Skeletal muscle tissue (tissue), 3 donors: ENCODE measurements at regions not wholly inside any gene's neighbourhood (a gene's known extent, or its start where the extent isn't known, plus 50 kb on each side); places are given as distances from the start of the nearest gene placed in this dataset.
"Not testable (repeated sequence)": the region's sequence is repeated elsewhere in the genome, so short reads cannot be mapped to it uniquely, and the experiment has no call there.

Experiments used
- H3K27ac ChIP-seq: one replicate; pipeline ENCODE4 v1.7.0; 2013; ENCODE audit warnings: mild to moderate bottlenecking, low read depth, low read length, inconsistent platforms
- H3K27me3 ChIP-seq, 3 donors: one replicate each; pipeline ENCODE4 v1.7.0; 2013; ENCODE audit warnings: low read length in 3 of 3; ENCODE audit not compliant: control insufficient read depth in 3 of 3, insufficient read depth in 3 of 3
- H3K36me3 ChIP-seq, 3 donors: one replicate each; pipeline ENCODE4 v1.7.0; 2013; ENCODE audit warnings: low read length in 3 of 3; ENCODE audit not compliant: control insufficient read depth in 3 of 3, insufficient read depth in 3 of 3
- H3K4me1 ChIP-seq, 3 donors: one replicate each; pipeline ENCODE4 v1.7.0; 2013; ENCODE audit warnings: low read length in 3 of 3, mild to moderate bottlenecking in 3 of 3; ENCODE audit not compliant: control insufficient read depth in 3 of 3, insufficient read depth in 3 of 3
- H3K4me3 ChIP-seq, 3 donors: one replicate each; pipeline ENCODE4 v1.7.0; 2013; ENCODE audit warnings: low read length in 3 of 3
- H3K9ac ChIP-seq, 3 donors: one replicate each; pipeline ENCODE4 v1.7.0; 2013; ENCODE audit warnings: low read length in 3 of 3, mild to moderate bottlenecking in 3 of 3, moderate library complexity in 2 of 3, low read depth in 1 of 3
- H3K9me3 ChIP-seq, 3 donors: one replicate each; pipeline ENCODE4 v1.7.0; 2013; ENCODE audit warnings: low read length in 3 of 3; ENCODE audit not compliant: control insufficient read depth in 3 of 3
- donor health status: Osteomylitis.

- H3K4me1 ChIP-seq = no peaks in the 10 kb centered on the region
- H3K4me3 ChIP-seq = no peak overlapping the region
- H3K9ac ChIP-seq = no peak overlapping the region
- H3K9me3 ChIP-seq = peaks cover 0 to 5% (median 0%) of the 10 kb centered on the region in 3 donors
- peaks cover 6 to 21% (median 20%) of the 10 kb centered on the region in 3 donors for H3K27me3 ChIP-seq
- H3K36me3 ChIP-seq = no peaks in the 10 kb centered on the region
- no peak overlapping the region for H3K27ac ChIP-seq
Measured at GRCh38 chr17:45663772-45664171, 120.3 kb upstream of the CRHR1 start.

- Histone ChIP-seq H3K4me3 (no peak overlapping the region), H3K9ac (no peak overlapping the region), H3K36me3 (no peaks in the 10 kb centered on the region), H3K4me1 (no peaks in the 10 kb centered on the region), H3K27ac (no peak overlapping the region), H3K9me3 (peaks cover 0 to 5% (median 0%) of the 10 kb centered on the region in 3 donors), H3K27me3 (peaks cover 6 to 22% (median 21%) of the 10 kb centered on the region in 3 donors)
Measured at GRCh38 chr17:45664921-45665320, 119.2 kb upstream of the CRHR1 start.

- Histone ChIP-seq H3K9ac (no peak overlapping the region), H3K36me3 (no peaks in the 10 kb centered on the region), H3K27ac (no peak overlapping the region), H3K27me3 (peaks cover 5 to 22% (median 21%) of the 10 kb centered on the region in 3 donors), H3K4me1 (no peaks in the 10 kb centered on the region), H3K4me3 (no peak overlapping the region), H3K9me3 (peaks cover 0 to 5% (median 0%) of the 10 kb centered on the region in 3 donors)
Measured at GRCh38 chr17:45666046-45666600, 118.0 kb upstream of the CRHR1 start.

GRCh38 chr17:45666641-45667040, 117.5 kb upstream of the CRHR1 start:
- Histone ChIP-seq H3K36me3 (no peaks in the 10 kb centered on the region), H3K4me3 (no peak overlapping the region), H3K4me1 (no peaks in the 10 kb centered on the region), H3K9ac (no peak overlapping the region), H3K9me3 (peaks cover 0 to 5% (median 0%) of the 10 kb centered on the region in 3 donors), H3K27me3 (peaks cover under 1 to 27% (median 20%) of the 10 kb centered on the region in 3 donors), H3K27ac (no peak overlapping the region)

GRCh38 chr17:45667591-45668171, 116.4 kb upstream of the CRHR1 start:
- no peak overlapping the region for H3K9ac ChIP-seq
- H3K4me3 ChIP-seq = no peak overlapping the region
- H3K9me3 ChIP-seq = peaks cover 0 to 1% (median 0%) of the 10 kb centered on the region in 3 donors
- H3K27ac ChIP-seq = no peak overlapping the region
- H3K36me3 ChIP-seq = no peaks in the 10 kb centered on the region
- peaks cover 6 to 36% (median 22%) of the 10 kb centered on the region in 3 donors for H3K27me3 ChIP-seq
- H3K4me1 ChIP-seq = no peaks in the 10 kb centered on the region

- Histone ChIP-seq H3K27me3 (peaks cover 6 to 36% (median 22%) of the 10 kb centered on the region in 3 donors), H3K9me3 (no peaks in the 10 kb centered on the region), H3K27ac (no peak overlapping the region), H3K4me3 (no peak overlapping the region), H3K9ac (no peak overlapping the region), H3K4me1 (no peaks in the 10 kb centered on the region), H3K36me3 (no peaks in the 10 kb centered on the region)
Measured at GRCh38 chr17:45668316-45668715, 115.8 kb upstream of the CRHR1 start.

GRCh38 chr17:45672301-45672700, 111.8 kb upstream of the CRHR1 start:
- no peaks in the 10 kb centered on the region for H3K9me3 ChIP-seq
- H3K4me3 ChIP-seq = no peak overlapping the region
- no peaks in the 10 kb centered on the region for H3K36me3 ChIP-seq
- H3K4me1 ChIP-seq = no peaks in the 10 kb centered on the region
- no peak overlapping the region for H3K27ac ChIP-seq
- peaks cover 6 to 29% (median 13%) of the 10 kb centered on the region in 3 donors for H3K27me3 ChIP-seq
- no peak overlapping the region for H3K9ac ChIP-seq

GRCh38 chr17:45672792-45673191, 111.3 kb upstream of the CRHR1 start:
- H3K9me3 ChIP-seq = no peaks in the 10 kb centered on the region
- no peak overlapping the region for H3K4me3 ChIP-seq
- H3K9ac ChIP-seq = no peak overlapping the region
- no peaks in the 10 kb centered on the region for H3K4me1 ChIP-seq
- peaks cover 6 to 26% (median 12%) of the 10 kb centered on the region in 3 donors for H3K27me3 ChIP-seq
- no peak overlapping the region for H3K27ac ChIP-seq
- H3K36me3 ChIP-seq = no peaks in the 10 kb centered on the region

GRCh38 chr17:45673759-45674158, 110.4 kb upstream of the CRHR1 start:
- H3K36me3 ChIP-seq, H3K9ac ChIP-seq, H3K9me3 ChIP-seq, H3K4me1 ChIP-seq, H3K27ac ChIP-seq, H3K4me3 ChIP-seq: not testable (repeated sequence)
- H3K27me3 ChIP-seq = peaks cover 6 to 25% (median 10%) of the 10 kb centered on the region in 3 donors

- H3K4me1 ChIP-seq = no peaks in the 10 kb centered on the region
- no peaks in the 10 kb centered on the region for H3K36me3 ChIP-seq
- no peak overlapping the region for H3K4me3 ChIP-seq
- H3K9me3 ChIP-seq = peaks cover 0 to 6% (median 0%) of the 10 kb centered on the region in 3 donors
- no peak overlapping the region for H3K9ac ChIP-seq
- H3K27me3 ChIP-seq = peaks cover 6 to 25% (median 10%) of the 10 kb centered on the region in 3 donors
- no peak overlapping the region for H3K27ac ChIP-seq
Measured at GRCh38 chr17:45675012-45675411, 109.1 kb upstream of the CRHR1 start.
